Loucy (cell line): ENCODE measurements at regions not wholly inside any gene's neighbourhood (a gene's known extent, or its start where the extent isn't known, plus 50 kb on each side); places are given as distances from the start of the nearest gene placed in this dataset.

Experiments
- H2AFZ ChIP-seq: fragments of 200-600 bp; sonication (generic); 2 replicates; pipeline ENCODE4 v1.6.0; 2016; ENCODE audit warnings: antibody characterized with exemption, mild to moderate bottlenecking, low read length, moderate library complexity
- H3F3A ChIP-seq: fragments of 200-600 bp; 2 replicates; pipeline ENCODE4 v1.6.0; 2016; ENCODE audit warnings: antibody characterized with exemption, low read depth, mild to moderate bottlenecking
- H3K27me3 ChIP-seq: fragments of 200-600 bp; sonication (generic); 2 replicates; pipeline ENCODE4 v1.6.1; 2014; ENCODE audit warnings: low read length, mild to moderate bottlenecking; ENCODE audit not compliant: insufficient read depth, poor library complexity, severe bottlenecking
- H3K36me3 ChIP-seq: fragments of 200-600 bp; sonication (generic); 2 replicates; pipeline ENCODE4 v1.6.1; 2016; ENCODE audit warnings: low read length; ENCODE audit not compliant: insufficient read depth
- H3K4me1 ChIP-seq: fragments of 200-600 bp; sonication (generic); 2 replicates; pipeline ENCODE4 v1.5.1; 2014; ENCODE audit warnings: low read length, mild to moderate bottlenecking; ENCODE audit not compliant: insufficient read depth, poor library complexity, severe bottlenecking
- H3K4me2 ChIP-seq: fragments of 200-600 bp; sonication (generic); 2 replicates; pipeline ENCODE4 v1.6.0; 2014; ENCODE audit warnings: antibody characterized with exemption, low read length, low read depth, mild to moderate bottlenecking; ENCODE audit not compliant: poor library complexity, severe bottlenecking
- H3K4me3 ChIP-seq: fragments of 200-600 bp; sonication (generic); 2 replicates; pipeline ENCODE4 v1.5.1; 2014; ENCODE audit warnings: low read length, mild to moderate bottlenecking, mixed read lengths; ENCODE audit not compliant: poor library complexity, severe bottlenecking
- H3K79me2 ChIP-seq: fragments of 200-600 bp; sonication (generic); 2 replicates; pipeline ENCODE4 v1.6.1; 2014; ENCODE audit warnings: low read length; ENCODE audit not compliant: insufficient read depth
- H3K9ac ChIP-seq: fragments of 200-600 bp; sonication (generic); 2 replicates; pipeline ENCODE4 v1.6.0; 2014; ENCODE audit warnings: mild to moderate bottlenecking, low read depth, low read length, moderate library complexity; ENCODE audit not compliant: poor library complexity, severe bottlenecking
- H3K9me2 ChIP-seq: fragments of 200-600 bp; sonication (generic); replicated peaks from 2 replicates; pipeline ENCODE4 v1.6.1; 2016; ENCODE audit warnings: low read depth, low read length, mixed read lengths
- H3K9me3 ChIP-seq: fragments of 200-600 bp; sonication (generic); 2 replicates; pipeline ENCODE4 v1.6.1; 2014; ENCODE audit warnings: mild to moderate bottlenecking, antibody characterized with exemption, low read length, low read depth; ENCODE audit not compliant: insufficient read depth
- H4K20me1 ChIP-seq: fragments of 200-600 bp; sonication (generic); 2 replicates; pipeline ENCODE4 v1.6.0; 2014; ENCODE audit warnings: antibody characterized with exemption, low read length, mild to moderate bottlenecking; ENCODE audit not compliant: insufficient read depth, poor library complexity, severe bottlenecking
- EZH2phosphoT487 ChIP-seq: fragments of 200-600 bp; IDR thresholded peaks from 2 replicates; pipeline ENCODE4 v1.6.1; 2018; ENCODE audit warnings: antibody characterized with exemption, mild to moderate bottlenecking, moderate library complexity, borderline replicate concordance
- TF ChIP-seq, protein P1 (sequence below): fragments of 200-600 bp; sonication (generic); conservative IDR thresholded peaks from 2 replicates; pipeline ENCODE4 v1.5.1; 2014; ENCODE audit warnings: mild to moderate bottlenecking, antibody characterized with exemption, low read length

DNA sequence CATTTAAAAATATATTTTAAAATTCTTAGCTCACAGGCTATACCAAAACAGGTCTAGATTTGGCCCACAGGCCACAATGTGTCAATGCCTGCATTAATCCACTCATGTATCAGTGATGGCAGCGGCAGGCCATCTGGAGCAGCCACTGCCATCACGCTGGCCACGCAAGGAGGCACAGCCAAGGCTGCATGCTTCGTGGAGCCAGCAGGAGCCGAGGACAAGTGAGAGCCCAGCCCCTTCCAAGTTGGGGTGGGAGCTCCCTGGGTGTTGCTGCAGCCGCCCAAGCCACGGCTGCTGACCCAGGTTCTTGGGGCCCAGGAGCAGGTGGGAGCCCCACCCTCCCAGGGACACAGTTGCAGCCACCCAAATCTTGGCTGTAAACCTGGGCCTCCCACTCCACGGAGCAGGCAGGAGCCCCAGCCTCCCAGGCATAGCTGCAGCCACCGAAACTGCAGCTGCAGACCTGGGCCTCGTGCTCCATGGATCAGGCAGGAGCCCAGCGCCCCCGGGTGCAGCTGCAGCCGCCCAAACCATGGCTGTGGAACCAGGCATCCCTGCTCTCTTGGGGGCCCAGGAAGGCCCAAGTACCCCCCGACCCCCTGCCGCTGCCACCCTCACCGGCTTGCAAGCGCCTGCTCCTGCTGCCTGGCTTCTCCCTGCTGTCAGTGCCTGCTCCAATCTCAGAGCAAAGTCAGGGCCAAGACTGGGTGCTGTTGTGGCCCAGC, 87.3 kb upstream of the CACUL1 start:
- H3K27me3 ChIP-seq: no peaks in the 10 kb centered on the region

DNA sequence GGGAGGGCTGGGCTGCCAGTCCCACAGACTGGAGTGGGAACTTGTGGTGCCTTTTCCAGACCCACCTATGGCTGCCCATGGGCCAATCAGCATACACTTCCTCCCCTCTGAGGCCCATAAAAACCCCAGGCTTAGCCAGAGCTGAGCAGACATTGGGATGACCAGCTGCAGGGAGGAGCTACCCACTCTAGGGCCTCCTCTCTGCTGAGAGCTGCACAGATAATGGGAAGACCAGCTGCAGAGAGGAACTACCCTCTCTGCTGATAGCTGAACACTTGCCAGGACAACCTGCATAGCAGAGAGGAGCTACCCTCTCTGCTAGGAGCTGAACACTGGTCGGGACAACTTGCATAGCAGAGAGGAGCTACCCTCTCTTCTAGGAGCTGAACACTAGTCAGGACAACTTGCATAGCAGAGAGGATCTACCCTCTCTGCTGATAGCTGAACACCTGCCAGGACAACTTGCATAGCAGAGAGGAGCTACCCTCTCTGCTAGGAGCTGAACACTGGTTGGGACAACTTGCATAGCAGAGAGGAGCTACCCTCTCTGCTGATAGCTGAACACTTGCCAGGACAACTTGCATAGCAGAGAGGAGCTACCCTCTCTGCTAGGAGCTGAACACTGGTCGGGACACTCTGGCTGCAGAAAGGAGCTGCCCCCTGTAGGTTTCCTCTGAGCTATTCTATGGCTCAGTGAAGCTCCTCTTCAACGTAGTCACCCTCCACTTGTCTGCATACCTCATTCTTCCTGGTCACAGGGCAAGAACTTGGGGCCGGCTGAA, 88.3 kb upstream of the CACUL1 start:
- Histone ChIP-seq H3K9me3 (no peaks in the 10 kb centered on the region), H3K36me3 (no peaks in the 10 kb centered on the region), H3K27me3 (no peaks in the 10 kb centered on the region), H3K4me3 (no peak overlapping the region), H3K79me2 (no peaks in the 10 kb centered on the region), H3K4me2 (no peak overlapping the region), H3F3A (no peaks in the 10 kb centered on the region), H3K9me2 (no peaks in the 10 kb centered on the region), H2AFZ (no peak overlapping the region), H4K20me1 (no peaks in the 10 kb centered on the region), H3K4me1 (no peaks in the 10 kb centered on the region), H3K9ac (no peak overlapping the region)
- TF ChIP-seq, protein P1, sequence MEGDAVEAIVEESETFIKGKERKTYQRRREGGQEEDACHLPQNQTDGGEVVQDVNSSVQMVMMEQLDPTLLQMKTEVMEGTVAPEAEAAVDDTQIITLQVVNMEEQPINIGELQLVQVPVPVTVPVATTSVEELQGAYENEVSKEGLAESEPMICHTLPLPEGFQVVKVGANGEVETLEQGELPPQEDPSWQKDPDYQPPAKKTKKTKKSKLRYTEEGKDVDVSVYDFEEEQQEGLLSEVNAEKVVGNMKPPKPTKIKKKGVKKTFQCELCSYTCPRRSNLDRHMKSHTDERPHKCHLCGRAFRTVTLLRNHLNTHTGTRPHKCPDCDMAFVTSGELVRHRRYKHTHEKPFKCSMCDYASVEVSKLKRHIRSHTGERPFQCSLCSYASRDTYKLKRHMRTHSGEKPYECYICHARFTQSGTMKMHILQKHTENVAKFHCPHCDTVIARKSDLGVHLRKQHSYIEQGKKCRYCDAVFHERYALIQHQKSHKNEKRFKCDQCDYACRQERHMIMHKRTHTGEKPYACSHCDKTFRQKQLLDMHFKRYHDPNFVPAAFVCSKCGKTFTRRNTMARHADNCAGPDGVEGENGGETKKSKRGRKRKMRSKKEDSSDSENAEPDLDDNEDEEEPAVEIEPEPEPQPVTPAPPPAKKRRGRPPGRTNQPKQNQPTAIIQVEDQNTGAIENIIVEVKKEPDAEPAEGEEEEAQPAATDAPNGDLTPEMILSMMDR: no peak
- no peak for TF ChIP-seq EZH2phosphoT487

More for the DNA sequence above, 87.3 kb upstream of the CACUL1 start:
- Histone ChIP-seq H3K4me1 (no peaks in the 10 kb centered on the region), H3K9me2 (no peaks in the 10 kb centered on the region), H3K4me2 (no peak overlapping the region), H3K36me3 (no peaks in the 10 kb centered on the region), H3K9ac (no peak overlapping the region), H3F3A (no peaks in the 10 kb centered on the region), H2AFZ (no peak overlapping the region), H3K9me3 (no peaks in the 10 kb centered on the region), H3K4me3 (no peak overlapping the region), H4K20me1 (no peaks in the 10 kb centered on the region), H3K79me2 (no peaks in the 10 kb centered on the region)
- no peak for TF ChIP-seq EZH2phosphoT487
- TF ChIP-seq, protein P1: no peak

DNA sequence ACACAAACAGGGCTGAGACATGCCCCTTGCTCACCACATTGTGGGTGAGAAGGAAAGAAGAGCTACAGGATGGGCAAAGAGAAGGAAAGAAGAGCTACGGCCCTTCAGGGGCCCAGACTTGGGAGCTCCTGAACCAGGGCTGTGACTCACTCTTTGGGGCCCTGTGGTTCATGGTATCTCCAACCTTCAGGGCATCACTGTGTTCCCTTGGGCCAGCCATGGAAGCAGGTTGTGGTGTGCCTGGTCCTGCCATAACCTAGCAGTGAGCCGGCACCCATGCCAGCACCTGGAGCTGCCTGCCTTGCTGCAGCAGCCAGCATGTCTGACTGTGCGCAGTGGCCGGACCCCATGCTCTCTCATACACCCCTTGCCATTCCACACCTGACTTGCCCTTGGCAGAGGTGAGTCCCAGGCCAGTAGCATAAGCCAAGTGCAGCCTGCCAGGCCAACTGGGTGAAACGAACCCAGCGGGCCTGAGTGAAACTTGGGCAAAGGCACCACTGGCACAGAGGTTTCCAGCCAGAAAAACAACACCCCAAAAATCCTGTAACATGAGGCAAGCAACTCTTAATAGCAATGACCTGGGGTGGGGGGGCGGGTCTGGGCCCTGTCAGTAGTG, 89.0 kb upstream of the CACUL1 start:
- Histone ChIP-seq H3K9me2 (no peaks in the 10 kb centered on the region), H3K27me3 (no peaks in the 10 kb centered on the region), H3K36me3 (no peaks in the 10 kb centered on the region), H3K9me3 (no peaks in the 10 kb centered on the region), H3K4me1 (no peaks in the 10 kb centered on the region), H2AFZ (no peak overlapping the region), H3K4me3 (no peak overlapping the region), H3F3A (no peaks in the 10 kb centered on the region), H3K79me2 (no peaks in the 10 kb centered on the region), H3K4me2 (no peak overlapping the region), H3K9ac (no peak overlapping the region), H4K20me1 (no peaks in the 10 kb centered on the region)
- TF ChIP-seq, protein P1: no peak
- TF ChIP-seq EZH2phosphoT487: no peak
